ENCODE measurements at regions not wholly inside any gene's neighbourhood (a gene's known extent, or its start where the extent isn't known, plus 50 kb on each side); places are given as distances from the start of the nearest gene placed in this dataset.

GRCh38 chr22:44419429-44419828 is 78.6 kb downstream of the RTL6 start:
- no peak for TF ChIP-seq CTCF (IDR thresholded peaks at IDR 0.05; ENCODE audit: insufficient read depth, low read depth, low read length)
- H3K27me3 ChIP-seq (ENCODE audit: control insufficient read depth, insufficient read depth, low read length), result peaks cover 2% of the 10 kb centered on the region; the same call in 1 of the 2 replicates
- ChIA-PET POLR2A (interaction anchor here (0.6 kb wide), 1 partner anchor 21 kb away, joined by 3 read pairs; no protein-coding TSS in a partner anchor), CTCF (no interaction called here)
- no peaks in the 10 kb centered on the region for H3K36me3 ChIP-seq (ENCODE audit: control insufficient read depth, insufficient read depth, low read length)
- no peak for DNase-seq (ENCODE audit: low read depth)
- H3K4me3 ChIP-seq (ENCODE audit: low read depth, low read length), result no peak overlapping the region

GRCh38 chr22:44413211-44413610 is 84.8 kb downstream of the RTL6 start:
- H3K27me3 ChIP-seq (ENCODE audit: control insufficient read depth, insufficient read depth, low read length), result peaks cover 2% of the 10 kb centered on the region; the same call in 1 of the 2 replicates
- no peaks in the 10 kb centered on the region for H3K36me3 ChIP-seq (ENCODE audit: control insufficient read depth, insufficient read depth, low read length)
- POLR2A ChIA-PET, result no interaction called here
- DNase-seq (ENCODE audit: low read depth), result no peak
- TF ChIP-seq CTCF (IDR thresholded peaks at IDR 0.05; ENCODE audit: insufficient read depth, low read depth, low read length), result no peak
- CTCF ChIA-PET, result no interaction called here
- no peak overlapping the region for H3K4me3 ChIP-seq (ENCODE audit: low read depth, low read length)

GRCh38 chr22:44412136-44412731 is 85.8 kb downstream of the RTL6 start:
- Histone ChIP-seq H3K36me3 (ENCODE audit: control insufficient read depth, insufficient read depth, low read length) (no peaks in the 10 kb centered on the region), H3K27me3 (ENCODE audit: control insufficient read depth, insufficient read depth, low read length) (peaks cover 2% of the 10 kb centered on the region; the same call in 1 of the 2 replicates), H3K4me3 (ENCODE audit: low read depth, low read length) (no peak overlapping the region)
- TF ChIP-seq CTCF (IDR thresholded peaks at IDR 0.05; ENCODE audit: insufficient read depth, low read depth, low read length), result no peak
- ChIA-PET POLR2A (no interaction called here), CTCF (no interaction called here)
- no peak for DNase-seq (ENCODE audit: low read depth)

GRCh38 chr22:44411226-44412135 is 86.6 kb downstream of the RTL6 start:
- no peak for TF ChIP-seq CTCF (IDR thresholded peaks at IDR 0.05; ENCODE audit: insufficient read depth, low read depth, low read length)
- POLR2A ChIA-PET, result no interaction called here
- CTCF ChIA-PET, result no interaction called here
- peaks cover 2% of the 10 kb centered on the region; the same call in 1 of the 2 replicates for H3K27me3 ChIP-seq (ENCODE audit: control insufficient read depth, insufficient read depth, low read length)
- H3K4me3 ChIP-seq (ENCODE audit: low read depth, low read length), result no peak overlapping the region
- no peaks in the 10 kb centered on the region for H3K36me3 ChIP-seq (ENCODE audit: control insufficient read depth, insufficient read depth, low read length)
- DNase-seq (ENCODE audit: low read depth), result no peak

GRCh38 chr22:44410451-44410991 is 87.5 kb downstream of the RTL6 start:
- no peak for DNase-seq (ENCODE audit: low read depth)
- POLR2A ChIA-PET, result no interaction called here
- no peak overlapping the region for H3K4me3 ChIP-seq (ENCODE audit: low read depth, low read length)

More at GRCh38 chr22:44410451-44410991, 87.5 kb downstream of the RTL6 start:
- no peak for TF ChIP-seq CTCF (IDR thresholded peaks at IDR 0.05; ENCODE audit: insufficient read depth, low read depth, low read length)
- no peaks in the 10 kb centered on the region for H3K36me3 ChIP-seq (ENCODE audit: control insufficient read depth, insufficient read depth, low read length)
- peaks cover 2% of the 10 kb centered on the region for H3K27me3 ChIP-seq (ENCODE audit: control insufficient read depth, insufficient read depth, low read length)
- CTCF ChIA-PET, result no interaction called here

All from BJ (cell line).